K562 (cell line): ENCODE measurements at regions not wholly inside any gene's neighbourhood (a gene's known extent, or its start where the extent isn't known, plus 50 kb on each side); places are given as distances from the start of the nearest gene placed in this dataset.

Source experiments
- CTCF ChIP-seq, 3 experiments: IDR thresholded peaks in 2 of 3; conservative IDR thresholded peaks in 1 of 3; 2 replicates each; pipeline ENCODE4 v1.5.1; 2011 to 2012; ENCODE audit warnings: low read length in 3 of 3, mild to moderate bottlenecking in 3 of 3, control low read depth in 2 of 3, improper control_type of control experiment in 1 of 3, inconsistent platforms in 1 of 3, low read depth in 1 of 3, mixed read lengths in 1 of 3, moderate library complexity in 1 of 3; ENCODE audit not compliant: insufficient read depth in 2 of 3
- E2F4 ChIP-seq: sonication (generic); formaldehyde crosslinking; IDR thresholded peaks from 2 replicates; pipeline ENCODE4 v1.8.0; 2022; ENCODE audit warnings: mild to moderate bottlenecking, low read depth, missing genetic modification reagents
- EZH2 ChIP-seq: IDR thresholded peaks from 2 replicates; pipeline ENCODE4 v1.6.1; 2012; ENCODE audit warnings: low read depth, mild to moderate bottlenecking, inconsistent platforms, low read length, borderline replicate concordance
- JUND ChIP-seq, 2 experiments: IDR thresholded peaks; 2 replicates in 1 of 2; 3 replicates in 1 of 2; pipeline ENCODE4 v1.6.1; 2011; ENCODE audit warnings: borderline replicate concordance in 2 of 2, low read depth in 2 of 2, low read length in 2 of 2, improper control_type of control experiment in 1 of 2, missing biosample characterization in 1 of 2, missing genetic modification characterization in 1 of 2, missing genetic modification reagents in 1 of 2
- LEF1 ChIP-seq: fragments of 450-650 bp; IDR thresholded peaks from 2 replicates; pipeline ENCODE4 v1.6.1; 2016; ENCODE audit warnings: mild to moderate bottlenecking
- MAX ChIP-seq: sonication (generic); formaldehyde crosslinking; IDR thresholded peaks from 2 replicates; pipeline ENCODE4 v1.9.0; 2022; ENCODE audit warnings: mild to moderate bottlenecking, missing genetic modification reagents
- NBN ChIP-seq: fragments of 450-650 bp; IDR thresholded peaks from 2 replicates; pipeline ENCODE4 v1.6.1; 2016; ENCODE audit warnings: low read depth, mild to moderate bottlenecking
- NEUROD1 ChIP-seq: fragments of 150-350 bp; IDR thresholded peaks from 2 replicates; pipeline ENCODE4 v1.6.1; 2014; ENCODE audit warnings: borderline replicate concordance, low read length, low read depth; ENCODE audit not compliant: partially characterized antibody
- PATZ1 ChIP-seq: fragments of 250-450 bp; sonication (Bioruptor Pico); IDR thresholded peaks from 2 replicates; pipeline ENCODE4 v1.5.0; 2020; ENCODE audit warnings: mild to moderate bottlenecking, borderline replicate concordance
- POLR3G ChIP-seq: IDR thresholded peaks from 2 replicates; pipeline ENCODE4 v1.6.1; 2011; ENCODE audit not compliant: insufficient read length, insufficient replicate concordance; ENCODE audit errors: extremely low read depth
- POU5F1 ChIP-seq: fragments of 150-350 bp; IDR thresholded peaks from 2 replicates; pipeline ENCODE4 v1.6.1; 2014; ENCODE audit warnings: borderline replicate concordance, low read length, low read depth, mild to moderate bottlenecking; ENCODE audit not compliant: partially characterized antibody
- ZNF239 ChIP-seq: fragments of 250-450 bp; sonication (Bioruptor Pico); IDR thresholded peaks from 2 replicates; pipeline ENCODE4 v1.4.0; 2020; ENCODE audit warnings: mild to moderate bottlenecking
- ZNF766 ChIP-seq: fragments of 200-800 bp; sonication (Bioruptor generic); conservative IDR thresholded peaks from 2 replicates; pipeline ENCODE4 v1.6.1; 2016; ENCODE audit warnings: missing genetic modification characterization, missing compliant biosample characterization

GRCh38 chr6:9435281-9435680 is 979.6 kb downstream of the TFAP2A start:
- no peak for TF ChIP-seq CTCF (IDR thresholded peaks at IDR 0.05 in 2 of 3, conservative IDR thresholded peaks at IDR 0.05 in 1 of 3; ENCODE audit: insufficient read depth in 2 of 3, low read depth in 1 of 3, low read length in 3 of 3)
- no peak for TF ChIP-seq PATZ1
- no peak for TF ChIP-seq LEF1
- no peak for TF ChIP-seq NEUROD1
- TF ChIP-seq ZNF239 = no peak
- no peak for TF ChIP-seq MAX (CRISPR knock-in tag)
- no peak for TF ChIP-seq POLR3G
- TF ChIP-seq E2F4 = no peak
- no peak for TF ChIP-seq POU5F1
- TF ChIP-seq JUND (IDR thresholded peaks at IDR 0.05; ENCODE audit: borderline replicate concordance, low read depth, low read length) = no peak
- no peak for TF ChIP-seq JUND (tag; IDR thresholded peaks at IDR 0.05; ENCODE audit: borderline replicate concordance, low read depth, low read length)
- TF ChIP-seq ZNF766 (CRISPR knock-in tag) = no peak
- TF ChIP-seq EZH2 = no peak
- no peak for TF ChIP-seq NBN
